ENCODE measurements at regions not wholly inside any gene's neighbourhood (a gene's known extent, or its start where the extent isn't known, plus 50 kb on each side); places are given as distances from the start of the nearest gene placed in this dataset.

DNA sequence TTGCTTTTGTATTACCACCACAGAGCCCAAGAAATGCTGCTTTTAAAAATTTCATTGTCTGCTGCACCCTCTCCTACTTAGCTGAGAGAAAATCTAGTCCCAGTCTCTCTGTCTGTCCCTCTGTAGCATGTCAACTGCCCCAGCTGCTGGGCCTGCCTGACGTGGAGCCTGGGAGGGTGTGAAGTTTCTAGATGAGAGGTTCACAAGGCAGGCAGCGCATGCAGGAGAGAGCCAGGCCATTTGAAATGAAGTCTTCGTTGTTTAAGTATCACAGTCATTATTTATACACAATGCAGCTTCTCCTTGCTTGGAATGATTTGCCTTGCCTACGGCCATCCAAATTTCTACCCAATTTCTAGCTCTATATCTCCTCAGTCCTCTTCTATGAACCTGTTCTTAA, 306.8 kb upstream of the PLXNA2 start:
- DNase-seq: no peak

DNA sequence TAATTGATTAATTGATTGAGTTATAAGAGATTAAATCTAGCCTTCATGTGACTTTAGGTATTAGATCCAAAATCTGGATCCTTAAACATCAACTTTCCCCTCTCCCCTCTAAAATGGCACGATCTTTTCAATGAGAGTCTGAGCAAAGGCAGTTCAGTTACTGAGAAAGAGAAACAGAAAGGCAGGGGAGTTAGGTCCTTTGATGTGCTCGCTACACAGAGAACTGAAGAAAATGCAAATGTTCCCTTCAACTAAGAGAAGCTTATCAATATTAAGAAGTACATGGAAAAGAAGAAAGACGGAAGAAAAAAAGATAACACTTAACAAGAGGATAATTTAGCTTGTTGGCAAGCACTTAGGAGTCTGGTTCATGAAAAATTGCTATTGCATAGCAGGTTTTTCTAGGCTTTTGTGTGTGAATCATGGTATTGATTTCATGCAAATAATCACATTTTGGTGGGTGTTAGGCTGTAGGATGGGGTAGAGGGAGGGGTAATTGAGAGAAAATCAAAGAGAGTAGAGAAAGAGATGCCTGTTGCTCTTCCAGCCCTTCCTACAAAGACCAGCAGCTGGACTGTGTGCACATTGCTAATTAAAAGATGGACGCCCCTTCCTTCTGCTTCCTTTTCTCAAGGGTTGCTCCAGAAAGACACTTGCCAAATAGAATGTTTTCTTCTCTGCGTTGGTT, 307.6 kb upstream of the PLXNA2 start:
- DNase-seq: no peak

DNA sequence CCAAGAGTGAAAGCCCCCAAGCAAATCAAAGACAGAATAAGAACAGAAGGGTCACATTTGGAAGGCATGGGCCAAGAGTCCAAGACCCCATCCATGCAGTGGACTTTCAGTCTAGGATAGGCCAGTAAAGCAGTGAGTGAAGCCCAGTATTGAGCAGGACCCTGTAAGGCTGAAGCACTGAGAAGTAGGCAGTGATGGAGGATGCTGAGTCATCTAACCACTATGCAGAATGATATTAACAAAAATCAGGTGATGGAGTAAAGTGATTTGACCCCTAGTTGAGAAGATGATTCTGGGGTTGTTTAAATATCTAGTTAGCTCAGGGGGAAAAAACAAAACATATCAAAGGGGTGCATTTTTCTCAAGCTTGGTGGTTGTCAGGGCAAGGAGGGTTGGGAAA, 308.7 kb upstream of the PLXNA2 start:
- no peak for DNase-seq

DNA sequence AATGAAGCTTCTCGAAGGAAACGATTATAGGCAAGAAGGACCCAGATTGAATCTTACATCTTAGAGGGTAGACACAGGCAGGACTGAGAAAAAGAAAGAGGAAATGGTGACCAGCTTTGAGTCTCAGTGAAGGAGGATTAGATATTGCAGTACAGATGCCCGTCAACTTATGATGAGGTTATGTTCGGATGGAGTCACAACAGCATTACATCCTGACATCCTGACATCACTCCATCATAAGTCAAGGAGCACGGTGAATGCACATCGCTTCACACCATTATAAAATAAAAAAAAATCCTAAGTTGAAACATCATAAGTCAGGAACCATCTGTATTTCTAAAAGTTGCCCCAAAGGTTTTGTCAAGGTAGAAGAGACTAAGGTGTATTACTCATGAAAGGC, 312.3 kb upstream of the PLXNA2 start:
- no peak for DNase-seq

DNA sequence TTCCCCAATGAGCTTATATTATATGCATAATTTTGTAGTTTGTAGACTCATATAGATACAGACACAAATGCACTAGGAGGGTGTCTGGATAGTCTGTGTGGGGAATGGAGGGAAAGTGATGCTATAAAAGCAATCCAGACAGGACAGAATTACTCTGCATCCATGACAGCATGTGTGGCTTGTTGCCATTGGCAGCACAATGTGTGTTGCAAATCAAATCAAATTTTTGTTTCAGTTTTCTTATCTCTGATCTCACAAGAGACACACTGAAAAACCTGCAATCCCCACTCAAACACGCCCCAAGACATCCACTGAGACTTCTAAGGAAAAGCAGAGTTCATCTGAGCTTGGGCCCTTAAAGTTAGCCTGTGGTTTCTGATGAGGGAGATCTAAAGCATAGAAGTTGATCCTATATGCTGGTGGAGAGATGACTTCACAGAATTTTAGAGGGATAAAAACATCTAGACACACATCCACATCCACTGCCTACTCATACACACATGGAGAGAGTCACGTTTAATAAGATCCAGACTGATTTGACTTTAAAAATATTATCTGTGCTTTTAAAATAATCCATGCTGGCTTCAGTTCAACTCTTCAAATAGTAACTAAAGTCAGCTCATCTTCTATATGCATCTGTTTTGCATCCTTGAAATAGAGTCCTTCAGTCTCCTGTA, 313.0 kb upstream of the PLXNA2 start:
- DNase-seq: no peak

DNA sequence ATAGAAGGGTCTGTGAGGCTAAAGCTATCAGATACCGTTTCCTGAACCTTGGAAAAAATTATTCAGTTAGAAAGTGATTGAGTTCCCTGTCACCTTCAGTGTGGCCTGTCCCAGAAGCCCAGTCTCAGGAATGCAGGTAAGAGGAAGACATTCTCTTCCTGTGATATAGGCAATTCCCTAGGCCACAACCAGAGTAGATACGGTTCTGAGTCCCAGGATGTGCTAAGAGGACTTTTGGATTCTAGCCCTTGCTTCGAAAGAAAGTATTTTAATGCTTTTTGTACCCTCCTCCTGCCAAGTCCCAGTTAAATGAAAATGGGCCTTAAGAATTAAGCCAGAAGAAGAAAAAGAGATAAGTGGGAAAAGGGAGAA, 313.5 kb upstream of the PLXNA2 start:
- no peak for DNase-seq

DNA sequence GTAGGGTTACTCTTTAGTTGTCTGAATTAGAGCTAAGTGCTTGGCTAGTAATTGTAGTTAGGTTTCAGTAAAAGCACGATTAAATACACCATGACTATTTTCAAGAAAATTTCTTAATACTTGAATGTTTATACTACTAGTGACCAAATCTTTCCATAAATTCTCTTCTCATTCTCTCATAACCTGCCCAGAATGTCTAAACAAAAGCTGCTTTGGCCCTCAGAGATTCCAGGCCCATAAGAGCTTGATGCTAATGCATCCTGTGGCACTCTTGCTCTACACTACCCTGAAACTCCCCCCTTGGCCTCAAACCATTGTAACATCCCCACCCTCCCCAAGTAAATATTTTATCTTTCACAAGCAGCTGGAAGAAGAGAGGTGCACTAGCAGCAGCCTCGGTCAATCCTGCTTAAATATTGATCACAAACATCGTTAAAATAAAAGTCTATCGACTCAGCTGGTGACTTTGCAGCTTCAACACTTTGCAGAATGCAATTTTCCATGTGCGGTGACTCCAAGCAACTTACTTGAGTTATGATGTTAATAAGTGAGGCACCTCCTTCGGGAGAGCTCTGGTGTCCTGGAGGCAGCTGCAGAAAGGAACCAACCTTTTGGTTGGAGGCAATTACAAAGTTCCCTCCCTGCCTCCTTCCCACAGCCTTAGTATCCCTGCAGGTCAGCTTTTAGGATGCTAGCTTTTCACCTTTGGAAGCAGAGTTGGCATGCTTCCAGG, 315.6 kb upstream of the PLXNA2 start:
- DNase-seq: no peak

DNA sequence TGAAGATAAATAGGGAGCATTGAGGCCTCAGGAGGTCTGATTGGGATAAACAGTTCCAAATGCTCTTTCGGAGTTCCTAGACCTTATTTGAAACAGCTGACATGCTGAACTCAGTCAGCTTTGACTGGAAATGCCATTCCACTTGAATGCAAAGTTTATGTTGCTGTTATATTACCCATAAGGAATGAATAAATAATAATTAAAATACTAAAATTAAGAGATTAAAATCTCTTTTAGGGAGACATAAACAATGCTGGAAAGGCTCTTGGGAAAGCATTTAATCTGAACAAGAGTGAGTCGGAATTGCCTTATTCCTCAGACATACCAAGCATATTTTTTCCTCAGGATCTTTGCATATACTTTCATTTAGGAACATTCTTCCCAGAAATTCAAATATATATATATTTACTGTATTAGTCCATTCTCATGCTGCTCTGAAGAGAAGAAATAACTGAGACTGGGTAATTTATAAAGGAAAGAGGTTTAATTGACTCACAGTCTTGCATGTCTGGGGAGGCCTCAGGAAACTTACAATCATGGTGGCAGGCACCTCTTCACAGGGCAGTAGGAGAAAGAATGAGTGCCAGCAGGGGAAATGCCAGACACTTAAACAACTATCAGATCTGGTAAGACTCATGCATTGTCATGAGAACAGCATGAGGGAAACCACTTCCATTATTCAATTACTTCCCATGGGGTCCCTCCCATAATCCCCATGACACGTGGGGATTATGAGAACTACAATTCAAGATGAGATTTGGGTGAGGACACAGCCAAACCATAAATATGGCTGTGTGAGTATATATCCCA, 318.2 kb upstream of the PLXNA2 start:
- no peak for DNase-seq

DNA sequence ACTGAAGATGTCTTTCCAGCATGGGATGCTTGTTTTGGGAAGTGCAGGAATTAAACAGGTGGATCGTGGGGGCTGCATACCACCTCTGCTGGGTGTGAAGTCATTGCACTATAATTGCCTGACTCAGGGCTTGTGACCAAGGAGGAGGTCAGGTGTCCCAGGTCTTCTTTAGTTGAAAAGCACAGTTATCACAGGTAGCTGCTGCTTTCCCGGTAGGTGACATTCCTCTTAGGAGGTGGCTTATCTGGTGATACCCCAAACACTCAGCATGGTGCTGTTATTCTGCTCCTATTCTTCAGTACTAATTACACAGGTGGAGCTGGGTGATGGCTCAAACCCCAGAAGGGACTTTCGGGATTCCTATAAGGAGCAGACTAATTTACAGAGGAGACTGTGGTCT, 320.3 kb upstream of the PLXNA2 start:
- no peak for DNase-seq

DNA sequence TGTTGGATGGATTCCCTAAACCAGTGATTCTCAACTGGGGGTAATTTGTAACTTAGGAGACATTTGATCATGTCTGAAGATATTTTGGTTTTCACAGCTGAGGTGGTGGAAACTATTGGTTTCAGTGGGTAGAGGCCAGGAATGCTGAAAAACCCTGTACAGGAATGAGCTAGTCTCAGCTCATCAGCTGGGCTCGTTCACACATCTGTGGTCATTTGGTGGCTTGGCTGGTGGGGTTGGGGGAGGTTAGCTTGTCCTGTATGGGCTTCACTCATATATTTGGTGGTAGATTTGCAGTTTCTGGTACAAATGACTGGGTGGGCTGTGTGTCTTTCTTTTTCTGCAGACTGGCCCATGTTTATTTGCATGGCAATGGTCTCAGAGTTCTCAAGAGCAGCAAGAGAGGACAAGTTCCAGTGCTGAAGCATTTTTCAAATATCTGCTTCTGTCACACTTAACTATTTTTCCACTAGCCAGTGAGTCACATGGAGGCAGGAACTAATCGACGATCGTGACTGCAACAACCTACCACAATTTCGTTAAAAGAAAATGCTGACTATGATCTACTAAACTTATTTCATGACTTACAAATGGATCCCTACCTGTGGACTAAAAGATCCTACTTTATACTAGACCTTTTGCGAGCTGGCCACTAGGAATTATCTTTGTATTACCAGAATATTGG, 321.7 kb upstream of the PLXNA2 start:
- DNase-seq: no peak

DNA sequence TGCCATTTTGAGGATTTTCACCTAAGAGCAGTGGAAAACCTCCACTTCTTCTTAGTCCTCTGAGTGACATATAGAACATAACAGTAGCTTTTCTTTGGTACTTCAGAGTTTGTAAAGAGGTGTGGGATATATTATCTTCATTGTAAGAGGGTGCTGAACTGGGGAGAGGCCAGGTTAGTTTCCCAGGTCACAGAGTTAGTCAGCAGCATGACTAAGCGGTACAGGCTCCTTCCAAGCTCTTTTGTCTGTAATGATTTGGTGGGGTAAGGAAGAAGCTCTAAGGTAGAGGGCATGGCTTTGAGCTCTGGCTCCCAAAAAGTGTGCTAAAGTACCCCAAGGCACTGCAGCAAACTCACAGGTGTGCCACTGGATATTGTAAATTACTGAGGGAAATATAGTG, 325.0 kb upstream of the PLXNA2 start:
- DNase-seq: no peak

DNA sequence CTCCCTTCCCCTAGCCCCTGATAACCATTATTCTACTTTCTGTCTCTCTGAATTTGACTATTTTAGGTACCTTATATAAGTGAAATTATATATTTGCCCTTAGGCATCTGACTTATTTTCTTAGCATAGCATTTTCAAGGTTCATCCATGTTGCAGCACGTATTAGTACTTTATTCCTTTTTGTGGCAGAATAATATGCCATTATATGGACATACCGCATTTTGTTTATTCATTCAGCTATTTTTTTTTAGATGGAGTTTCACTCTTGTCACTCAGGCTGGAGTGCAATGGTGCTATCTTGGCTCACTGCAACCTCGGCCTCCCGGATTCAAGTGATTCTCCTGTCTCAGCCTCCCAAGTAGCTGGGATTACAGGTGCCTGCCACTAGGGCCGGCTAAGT, 326.2 kb upstream of the PLXNA2 start:
- DNase-seq: no peak

DNA sequence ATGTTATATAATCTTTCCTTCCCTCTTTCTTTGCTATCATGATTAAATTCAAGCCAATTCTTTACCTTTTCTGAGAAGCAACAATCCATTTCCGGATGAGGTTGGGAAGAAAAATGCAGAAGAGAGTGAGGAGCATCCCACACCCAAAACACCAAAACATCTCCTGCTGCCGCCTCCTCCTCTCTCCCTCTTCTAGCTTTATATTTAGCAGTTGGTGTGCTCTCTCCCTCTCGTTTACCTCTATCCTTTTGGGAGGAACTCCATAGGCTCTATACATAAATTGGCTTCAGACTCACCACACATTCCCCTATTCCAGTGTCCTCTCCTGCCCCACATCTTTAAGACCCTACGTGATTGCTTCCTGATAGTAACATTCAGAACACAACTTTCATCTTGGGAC, 332.2 kb upstream of the PLXNA2 start:
- DNase-seq: no peak

DNA sequence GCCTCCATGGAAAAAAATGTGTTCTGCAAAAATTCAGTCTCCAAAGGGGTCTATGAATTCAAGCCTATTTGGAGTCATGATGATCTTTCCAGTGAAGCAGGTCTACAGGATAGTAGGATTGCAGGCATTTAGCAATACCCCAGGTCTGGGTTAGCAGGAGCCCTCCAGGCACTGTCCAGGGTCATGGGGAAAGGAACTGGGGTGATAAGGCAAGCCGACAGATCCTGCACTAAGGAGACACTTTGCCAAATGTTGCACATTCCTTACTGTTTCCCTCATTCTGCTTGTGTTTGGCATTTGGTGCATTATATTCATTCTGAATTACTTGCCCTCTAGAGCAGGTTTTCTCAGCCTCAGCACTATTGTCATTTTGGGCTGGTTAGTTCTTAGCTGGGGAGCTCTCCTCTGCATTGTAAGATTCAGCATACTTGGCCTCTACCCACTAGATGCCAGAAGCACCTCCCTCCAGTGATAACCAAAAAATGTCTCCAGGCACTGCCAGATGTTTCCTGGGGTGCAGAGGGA, 333.3 kb upstream of the PLXNA2 start:
- no peak for DNase-seq

DNA sequence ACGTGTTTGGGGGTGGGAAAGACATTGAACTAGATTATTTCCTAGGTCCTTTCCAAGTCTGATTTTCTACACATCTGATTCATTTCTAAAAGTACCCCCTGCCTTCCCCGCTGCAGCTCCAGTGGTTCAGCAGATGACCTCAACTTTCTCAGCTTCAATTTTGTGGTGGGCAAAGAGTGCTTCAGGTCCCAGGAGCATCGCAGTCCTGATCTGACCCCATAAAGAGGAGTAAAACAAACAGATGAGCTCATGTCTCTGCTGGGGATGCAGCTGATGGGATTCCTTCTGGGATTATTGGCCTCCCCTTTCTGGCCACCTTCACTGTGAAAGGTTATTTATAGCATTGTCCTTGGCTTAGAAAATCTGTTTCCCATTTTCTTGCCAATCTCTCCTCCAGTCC, 337.0 kb upstream of the PLXNA2 start:
- no peak for DNase-seq

DNA sequence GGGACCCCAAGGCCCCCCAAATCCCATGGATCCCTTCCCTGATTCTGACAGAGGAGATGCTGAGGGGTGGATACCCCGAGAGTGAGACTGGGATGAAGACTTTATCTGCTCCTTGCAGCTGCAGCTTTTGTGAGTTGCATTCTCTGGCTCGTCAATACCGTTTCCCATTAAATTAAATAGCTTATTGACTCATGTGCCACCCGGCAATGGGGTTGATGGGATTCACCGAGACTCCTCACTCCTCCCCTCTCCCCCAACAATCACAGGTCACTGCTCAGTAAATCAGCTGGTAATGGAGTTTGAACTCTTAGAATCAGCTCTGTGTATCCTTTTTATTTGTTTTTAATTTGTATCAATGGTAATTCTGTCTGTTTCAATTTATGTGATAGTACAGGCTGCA, 337.5 kb upstream of the PLXNA2 start:
- DNase-seq: no peak

DNA sequence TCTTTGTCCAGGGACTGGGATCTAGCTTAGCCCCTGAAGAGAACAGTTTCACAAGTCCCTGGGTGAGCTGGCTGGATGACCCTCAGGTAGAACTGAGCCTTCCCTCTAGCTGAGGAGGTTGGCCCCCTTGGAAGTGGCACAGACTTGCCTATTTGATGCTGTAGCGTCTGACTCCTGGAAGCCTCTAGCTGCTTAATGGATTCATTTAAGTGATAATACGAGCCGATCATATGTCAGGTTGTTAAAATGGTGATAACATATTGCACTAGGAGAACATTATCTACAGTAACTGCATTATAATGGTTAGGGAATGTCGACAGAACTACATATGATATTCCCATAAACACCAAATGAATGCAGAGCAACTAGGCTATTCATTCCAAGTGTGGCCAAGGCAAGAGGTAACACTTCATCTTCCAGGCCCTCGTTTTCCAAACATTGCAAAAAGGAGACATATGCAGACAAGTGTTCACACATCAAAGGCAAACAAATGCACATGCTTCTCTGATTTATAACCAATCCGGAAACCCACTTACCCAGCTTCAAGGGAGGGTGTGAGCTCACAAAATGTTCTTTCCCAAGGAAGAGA, 340.1 kb upstream of the PLXNA2 start:
- DNase-seq: no peak

DNA sequence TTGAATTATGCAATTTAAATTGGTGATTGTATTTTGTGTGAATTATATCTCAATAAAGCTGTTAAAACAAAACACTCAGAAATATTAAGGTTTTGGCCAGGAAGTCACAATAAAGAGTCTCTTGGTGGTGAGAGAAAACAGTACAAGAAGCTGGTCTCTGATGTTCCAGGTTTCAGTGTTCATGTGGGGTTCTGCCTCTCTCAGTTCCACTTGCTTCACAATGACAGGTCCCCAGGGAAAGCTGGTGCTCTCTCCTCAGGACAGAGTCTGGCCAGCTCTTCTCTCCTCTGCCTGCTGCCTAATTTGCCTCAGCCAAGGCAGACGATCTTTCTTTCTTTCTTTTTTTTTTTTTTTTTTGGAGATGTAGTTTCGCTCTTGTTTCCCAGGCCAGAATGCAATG, 342.9 kb upstream of the PLXNA2 start:
- no peak for DNase-seq

DNA sequence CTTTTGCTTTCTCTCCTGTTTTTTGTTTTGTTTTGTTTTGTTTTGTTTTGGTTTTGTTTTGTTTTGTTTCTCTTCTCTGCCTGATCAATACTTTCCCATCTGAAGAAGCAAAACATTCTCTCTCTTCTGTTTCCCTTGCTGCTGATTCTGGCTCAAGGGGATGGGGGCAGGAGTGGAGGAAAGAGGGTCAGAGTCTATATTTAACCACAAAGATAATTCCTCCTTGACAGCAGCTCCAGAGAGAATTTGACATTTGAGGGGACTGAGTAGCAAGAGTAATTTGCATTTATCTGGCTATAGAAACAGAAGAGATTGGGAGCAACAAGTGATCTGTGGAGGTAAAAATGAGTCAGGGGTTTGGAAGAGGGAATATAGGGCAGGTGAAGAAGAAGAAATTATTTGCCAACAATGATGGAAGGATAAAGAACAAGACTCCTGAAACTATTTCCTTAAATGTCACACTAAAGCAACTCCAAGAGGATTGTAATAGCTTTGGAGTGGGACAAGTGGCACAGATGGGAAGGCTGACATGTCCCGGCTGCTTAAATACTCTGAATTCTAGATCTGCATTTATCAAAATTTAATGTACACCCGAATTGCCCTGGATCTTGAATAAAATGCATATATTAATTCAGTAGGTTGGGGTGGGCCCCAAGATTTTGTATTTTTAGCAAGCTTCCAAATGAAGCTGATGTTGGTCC, 349.3 kb upstream of the PLXNA2 start:
- DNase-seq: no peak

DNA sequence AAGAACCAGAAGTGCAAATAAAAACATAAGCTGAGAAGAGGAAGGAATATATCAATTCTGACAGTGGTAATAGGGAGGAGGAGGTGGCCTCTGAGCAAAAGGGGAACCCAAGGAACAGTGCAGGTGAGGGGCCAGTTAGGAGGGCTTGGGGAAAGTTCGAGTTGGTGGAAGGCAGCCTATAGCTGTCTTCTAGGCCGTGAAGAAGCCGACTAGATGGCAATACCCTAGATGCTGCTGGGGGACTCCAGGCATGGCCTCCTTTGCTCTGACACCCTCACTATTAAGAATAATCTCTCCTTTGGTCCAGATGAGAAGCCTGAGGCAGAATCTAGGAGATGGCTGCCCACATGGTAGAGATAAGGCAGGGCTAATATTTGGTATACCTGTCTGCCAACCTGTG, 351.1 kb upstream of the PLXNA2 start:
- no peak for DNase-seq

DNA sequence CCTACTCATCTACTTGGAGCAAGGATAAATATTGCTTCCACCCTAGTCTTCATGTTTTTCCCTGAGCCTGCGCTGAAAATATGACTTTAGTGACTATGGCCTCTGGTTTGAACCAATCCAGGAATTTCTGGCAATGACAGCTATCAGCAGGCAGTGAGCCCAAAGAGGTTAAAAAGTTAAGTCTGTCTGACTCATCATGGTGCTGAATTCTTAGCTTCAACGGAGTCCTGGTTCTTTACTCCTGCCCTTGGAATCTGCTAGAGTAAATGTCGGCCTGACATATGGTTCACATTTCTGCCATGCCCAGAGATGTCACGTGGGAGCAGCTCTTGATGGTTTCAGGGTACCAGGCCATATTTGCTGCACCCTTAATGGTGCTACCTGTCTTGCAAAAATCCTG, 351.6 kb upstream of the PLXNA2 start:
- DNase-seq: no peak

DNA sequence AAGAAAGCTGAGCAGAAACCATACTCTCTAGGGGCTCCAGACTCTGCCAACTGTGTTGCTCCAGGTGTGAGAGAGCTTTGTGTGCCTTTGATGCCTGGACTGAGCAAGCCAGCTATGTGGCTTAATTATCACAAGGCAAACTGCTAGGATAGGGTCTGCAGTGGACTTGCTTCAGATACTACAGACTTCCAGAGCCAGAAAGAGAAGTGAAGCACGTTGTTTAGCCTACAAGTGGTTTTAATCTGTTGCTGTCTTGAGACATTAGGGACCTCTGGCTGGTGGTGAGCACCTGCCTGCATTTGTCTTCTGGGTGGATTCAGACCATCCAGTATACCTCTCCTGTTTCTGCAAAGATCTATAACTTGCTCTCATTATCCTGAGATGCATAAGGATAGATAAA, 353.4 kb upstream of the PLXNA2 start:
- DNase-seq: no peak
